HG03457 (cell line): ENCODE measurements at regions not wholly inside any gene's neighbourhood (a gene's known extent, or its start where the extent isn't known, plus 50 kb on each side); places are given as distances from the start of the nearest gene placed in this dataset.
"Not testable (repeated sequence)": the region's sequence is repeated elsewhere in the genome, so short reads cannot be mapped to it uniquely, and the experiment has no call there.

Experiments
- ATAC-seq: cut with Tn5 transposase; IDR thresholded peaks from one replicate; pipeline ENCODE4 v1.9.1; 2021; ENCODE audit warnings: moderate number of reproducible peaks; ENCODE audit not compliant: unreplicated experiment

DNA sequence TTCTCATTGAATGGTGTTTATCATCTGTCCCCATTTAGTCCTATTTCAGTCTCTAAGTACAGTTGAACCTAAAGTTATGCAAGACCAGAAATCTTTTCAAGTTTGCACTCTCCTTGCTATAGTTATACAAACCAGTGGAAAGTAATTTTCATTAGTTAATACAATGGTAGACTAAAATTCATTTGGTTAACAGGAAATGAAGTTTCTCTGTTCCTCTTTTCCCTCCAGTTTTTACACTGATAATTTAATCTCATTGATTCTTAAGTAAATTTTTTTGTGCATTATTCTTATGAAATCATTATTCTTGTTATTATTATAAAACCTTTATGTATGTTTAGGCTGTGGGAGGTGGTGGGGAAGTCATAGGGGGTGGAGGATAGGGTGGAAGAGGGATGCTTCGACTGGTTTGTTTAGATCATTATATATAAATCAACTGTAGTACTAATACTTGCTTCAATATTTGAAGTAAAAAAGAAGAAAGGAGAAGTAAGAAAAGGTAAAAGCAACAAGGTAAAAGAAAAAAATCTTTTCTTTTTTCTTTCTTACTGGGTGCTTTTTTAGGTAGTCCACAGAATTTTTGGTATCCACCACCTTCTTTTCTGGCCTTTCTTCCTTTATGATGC is 104.1 kb downstream of the GPR85 start:
- ATAC-seq: peak; percentile 81

DNA sequence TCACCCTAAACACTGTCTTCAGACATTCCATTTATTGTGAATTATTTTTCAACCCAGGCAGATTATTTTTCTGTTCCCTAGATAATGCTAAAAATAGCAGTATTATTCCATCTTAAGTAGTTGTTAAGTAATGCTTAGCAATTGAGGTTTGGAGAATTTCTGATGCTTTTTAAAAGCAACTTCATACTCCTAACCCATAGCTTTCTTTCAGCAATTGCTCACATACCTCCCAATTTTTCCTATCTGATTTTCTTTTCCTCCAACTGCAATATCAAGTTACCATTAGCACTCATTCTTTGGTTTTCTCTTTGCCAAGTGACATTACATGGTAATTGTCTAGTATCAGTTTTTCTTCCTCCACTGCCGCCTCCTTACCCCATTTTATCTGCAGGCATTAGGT is 104.7 kb downstream of the GPR85 start:
- ATAC-seq: no peak

DNA sequence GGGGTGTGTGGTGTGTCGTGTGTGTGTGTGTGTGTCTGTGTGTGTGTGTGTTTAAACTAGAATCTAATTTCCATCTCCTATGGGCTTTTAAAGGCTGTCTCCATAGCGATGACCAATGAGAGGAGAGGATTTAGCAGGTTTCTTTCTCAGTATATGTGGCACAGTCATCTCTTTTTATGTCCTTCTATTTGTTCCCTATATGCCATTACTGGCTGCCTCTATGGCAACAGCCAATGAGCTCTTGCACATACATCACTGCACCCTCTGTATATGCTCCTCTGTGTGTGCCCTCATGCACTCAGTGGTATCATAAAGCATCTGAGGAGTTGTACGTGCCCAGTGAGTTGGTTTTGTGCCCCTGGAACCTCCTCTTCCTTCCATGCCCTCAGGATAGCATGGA is 107.6 kb downstream of the GPR85 start:
- not testable (repeated sequence) for ATAC-seq

DNA sequence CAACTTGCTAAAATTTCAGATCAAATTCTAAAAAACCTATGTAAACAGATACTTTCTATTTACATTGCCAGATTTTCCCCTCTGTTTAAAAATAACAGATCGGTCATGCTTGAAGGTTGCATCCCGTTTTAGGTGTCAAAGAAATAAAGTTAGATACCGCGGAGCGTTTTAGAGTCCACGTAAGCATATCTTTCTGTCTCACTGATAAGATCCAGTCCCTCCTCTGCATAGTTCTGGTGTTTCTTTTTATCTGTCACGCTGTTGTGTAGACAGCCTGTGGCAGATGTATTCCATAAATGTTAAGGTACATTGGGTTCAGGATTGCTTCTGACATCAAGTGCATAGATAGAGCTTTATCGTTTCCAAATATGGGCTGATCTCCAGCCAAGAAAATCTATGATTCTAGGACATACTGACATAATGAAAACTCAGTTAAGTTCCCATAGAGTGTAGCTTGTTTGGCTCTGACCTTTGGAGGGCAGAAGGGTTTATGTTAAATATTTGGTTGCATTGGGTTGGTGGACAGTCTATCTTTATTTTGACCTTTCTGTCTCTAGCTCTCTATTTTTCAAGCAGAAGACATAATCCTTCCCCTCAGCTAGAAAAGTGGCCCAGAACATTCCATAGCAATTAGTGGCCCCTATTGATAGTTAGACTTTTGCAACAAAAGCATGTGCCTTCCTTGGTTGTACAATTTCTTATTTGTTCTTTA is 109.2 kb downstream of the GPR85 start:
- not testable (repeated sequence) for ATAC-seq

DNA sequence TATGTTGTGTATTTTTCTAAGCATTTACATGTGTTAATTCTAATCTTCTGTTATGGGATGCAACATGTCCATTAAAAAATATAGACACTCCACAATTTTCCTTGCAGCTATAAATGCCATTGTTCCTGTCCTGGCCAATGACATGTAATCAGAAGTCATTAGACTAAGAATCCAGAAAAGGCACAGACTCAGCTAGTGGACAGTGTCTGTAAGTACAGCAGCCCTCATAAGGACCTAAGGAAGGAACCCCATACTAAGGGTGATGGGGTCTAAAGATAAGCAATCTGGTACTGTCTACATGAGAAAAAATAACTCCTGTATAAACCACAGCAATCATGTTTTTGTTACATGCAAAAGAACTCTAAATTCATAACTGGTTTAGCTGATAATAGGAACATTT is 115.9 kb downstream of the GPR85 start:
- no peak for ATAC-seq

DNA sequence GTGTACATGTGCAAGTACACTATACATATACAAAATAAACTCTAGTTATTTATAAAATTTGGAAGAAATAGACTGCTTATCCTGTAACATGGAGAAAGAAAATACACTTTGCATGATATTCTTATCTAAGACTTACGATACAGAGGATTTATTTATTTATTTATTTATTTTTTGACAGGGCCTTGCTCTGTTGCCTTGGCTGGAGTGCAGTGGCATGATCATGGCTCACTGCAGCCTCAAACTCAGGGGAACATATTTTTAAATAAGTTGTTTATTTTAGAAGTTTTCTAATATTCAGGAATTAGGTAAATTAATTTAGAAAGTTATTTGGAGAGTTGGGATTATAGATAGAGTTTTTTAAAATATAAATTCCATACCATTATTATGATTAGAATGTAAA is 116.7 kb downstream of the GPR85 start:
- no peak for ATAC-seq

DNA sequence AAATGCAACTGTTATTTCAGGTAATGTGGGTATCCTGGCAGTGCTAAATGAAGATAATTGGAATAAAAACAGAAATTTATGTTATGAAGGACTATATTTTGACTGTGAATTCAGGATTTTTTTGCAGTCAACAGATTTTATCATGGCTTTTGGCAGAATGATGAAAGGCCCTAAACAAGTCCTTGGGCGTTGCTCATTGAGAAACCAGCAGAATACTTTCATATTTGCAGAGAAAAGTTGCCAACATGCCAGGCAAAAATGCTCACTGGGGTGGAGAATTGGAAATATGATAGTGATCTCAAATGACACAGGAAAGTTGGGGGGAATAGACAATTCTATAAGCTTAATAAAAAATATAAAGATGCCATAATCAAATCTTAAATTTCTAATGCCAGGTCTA is 121.1 kb downstream of the GPR85 start:
- no peak for ATAC-seq

DNA sequence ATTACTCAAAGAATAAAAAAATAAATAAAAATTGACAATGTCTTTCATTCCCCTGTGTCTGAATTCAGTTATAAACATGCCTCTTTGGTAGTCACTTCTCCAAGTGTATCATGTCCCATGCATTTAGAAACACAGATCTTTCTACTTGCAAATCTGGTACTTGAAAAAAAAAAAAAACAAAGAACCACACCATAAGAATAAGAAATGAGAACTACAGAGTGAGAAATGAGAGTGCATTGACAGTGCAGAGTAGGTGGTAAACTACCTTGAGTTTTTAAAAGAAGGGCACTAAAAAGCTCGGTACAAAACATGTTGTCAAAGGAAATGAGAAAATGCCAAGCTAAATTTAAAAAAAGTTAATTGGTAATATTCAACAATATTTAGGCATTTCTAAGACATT is 123.0 kb downstream of the GPR85 start:
- ATAC-seq: no peak

DNA sequence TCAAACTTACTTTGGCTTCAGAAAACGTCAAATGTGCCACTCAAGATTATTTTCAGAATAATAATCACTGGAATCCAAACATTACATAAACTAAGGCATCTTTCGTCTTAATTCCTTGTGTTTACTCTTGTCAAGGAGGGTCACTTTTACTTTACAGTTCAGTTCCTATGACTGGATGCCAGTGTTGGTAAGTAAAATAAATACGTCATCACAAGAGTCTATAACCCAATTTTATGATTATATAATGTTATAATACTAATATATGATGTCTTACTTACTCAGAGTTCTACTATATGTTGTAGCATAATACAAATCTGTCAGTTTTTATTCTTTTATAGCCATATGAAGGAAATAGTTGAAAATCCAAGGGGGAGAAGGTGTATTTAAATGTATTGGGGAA is 123.8 kb downstream of the GPR85 start:
- ATAC-seq: no peak

DNA sequence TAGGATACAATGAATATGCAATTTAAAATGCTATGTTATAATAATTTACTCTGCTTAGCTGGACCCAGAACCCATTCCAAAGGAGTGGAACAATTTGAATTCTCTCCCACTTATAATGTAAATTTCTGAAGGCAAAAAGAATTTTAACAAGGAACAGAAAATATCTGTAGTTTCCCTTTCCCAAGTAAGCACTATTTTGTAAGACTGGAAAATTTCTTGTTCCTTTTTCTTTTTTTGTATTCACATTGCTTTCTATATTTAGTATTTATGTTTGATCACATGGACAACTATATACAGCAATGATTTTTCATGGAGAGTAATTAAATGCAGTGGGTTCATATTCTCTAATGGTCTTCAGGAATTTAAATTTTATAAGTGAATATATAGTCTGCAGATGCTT is 127.4 kb downstream of the GPR85 start:
- ATAC-seq: no peak

DNA sequence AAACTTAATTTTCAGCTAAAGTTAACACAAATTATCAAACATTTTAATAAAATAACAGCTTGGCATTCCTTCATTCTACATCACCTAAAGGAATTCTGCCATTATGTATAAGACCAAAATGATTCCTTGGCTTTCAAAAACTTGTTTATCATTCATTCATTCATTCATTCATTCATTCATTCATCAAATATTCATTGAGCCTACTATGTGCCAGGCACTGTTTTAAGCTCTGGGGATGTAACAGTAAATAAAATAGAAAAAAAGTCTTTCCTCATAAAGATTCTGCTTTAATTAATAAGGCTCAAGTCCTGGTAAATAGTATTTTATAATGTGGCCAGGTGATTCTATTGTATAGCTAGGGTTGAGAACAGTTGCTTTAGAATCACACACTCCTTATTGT is 127.9 kb downstream of the GPR85 start:
- no peak for ATAC-seq

DNA sequence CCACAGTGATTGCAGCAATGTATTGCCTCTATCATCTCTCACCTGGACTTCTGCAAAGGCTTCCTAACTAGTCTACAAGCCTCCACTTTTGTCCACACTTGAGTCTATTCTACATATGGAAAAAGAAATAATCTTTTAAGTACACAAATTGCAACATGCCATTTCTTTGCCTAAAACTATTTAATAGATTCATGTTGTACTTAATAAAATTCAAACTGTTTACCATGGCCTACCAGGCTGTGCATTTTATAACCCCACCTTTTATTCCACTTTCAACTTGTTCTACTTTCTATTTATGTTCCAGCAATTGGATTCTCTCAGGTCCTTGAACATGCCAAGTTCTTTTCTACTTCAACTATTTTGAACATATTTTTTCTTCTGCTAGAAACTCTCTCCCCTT is 128.7 kb downstream of the GPR85 start:
- ATAC-seq: no peak

DNA sequence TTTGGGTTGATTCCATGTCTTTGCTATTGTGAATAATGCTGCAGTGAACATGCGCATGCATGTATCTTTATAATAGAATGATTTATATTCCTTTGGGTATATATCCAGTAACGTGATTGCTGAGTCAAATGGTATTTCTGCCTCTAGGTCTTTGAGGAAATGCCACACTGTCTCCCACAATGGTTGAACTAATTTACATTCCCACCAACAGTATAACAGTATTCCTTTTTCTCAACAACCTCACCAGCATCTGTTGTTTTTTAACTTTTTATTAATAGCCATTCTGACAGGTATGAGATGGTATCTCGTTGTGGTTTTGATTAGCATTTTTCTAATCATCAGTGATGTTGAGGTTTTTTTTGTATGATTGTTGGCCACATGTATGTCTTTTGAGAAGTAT is 133.6 kb downstream of the GPR85 start:
- not testable (repeated sequence) for ATAC-seq

DNA sequence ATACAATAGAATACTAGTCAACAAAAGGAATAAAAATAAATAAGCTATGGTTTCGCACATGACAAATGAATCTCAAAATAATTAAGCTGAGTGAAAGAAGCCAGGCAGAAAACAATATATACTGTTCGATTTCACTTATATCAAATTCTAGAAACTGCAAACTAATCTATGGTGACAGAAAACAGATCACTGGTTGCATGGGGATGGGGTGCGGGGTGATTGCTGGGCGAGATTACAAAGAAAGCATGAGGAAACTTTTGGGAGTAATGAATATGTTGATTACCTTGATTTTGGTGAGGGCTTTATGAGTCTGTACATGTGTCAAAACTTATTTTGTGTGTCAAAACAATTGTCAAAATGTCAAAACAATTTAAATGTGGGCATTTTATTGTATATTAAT is 135.6 kb downstream of the GPR85 start:
- no peak for ATAC-seq

DNA sequence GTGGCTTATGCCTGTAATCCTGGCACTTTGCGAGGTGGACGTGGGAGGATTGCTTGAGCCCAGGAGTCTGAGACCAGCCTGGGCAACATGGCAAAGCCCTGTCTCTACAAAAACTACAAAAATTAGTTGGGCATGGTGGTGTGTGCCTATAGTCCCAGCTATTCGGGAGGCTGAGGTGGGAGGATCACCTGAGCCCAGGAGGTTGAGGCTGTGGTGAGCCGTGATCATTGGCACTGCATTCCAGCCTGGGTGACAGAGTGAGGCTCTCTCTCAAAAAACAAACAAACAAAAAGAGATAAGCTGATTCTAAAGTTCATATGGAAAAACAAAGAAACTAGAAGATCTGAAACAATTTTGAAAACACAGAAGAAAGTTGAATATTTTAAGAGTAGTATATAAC is 136.9 kb downstream of the GPR85 start:
- ATAC-seq: not testable (repeated sequence)

DNA sequence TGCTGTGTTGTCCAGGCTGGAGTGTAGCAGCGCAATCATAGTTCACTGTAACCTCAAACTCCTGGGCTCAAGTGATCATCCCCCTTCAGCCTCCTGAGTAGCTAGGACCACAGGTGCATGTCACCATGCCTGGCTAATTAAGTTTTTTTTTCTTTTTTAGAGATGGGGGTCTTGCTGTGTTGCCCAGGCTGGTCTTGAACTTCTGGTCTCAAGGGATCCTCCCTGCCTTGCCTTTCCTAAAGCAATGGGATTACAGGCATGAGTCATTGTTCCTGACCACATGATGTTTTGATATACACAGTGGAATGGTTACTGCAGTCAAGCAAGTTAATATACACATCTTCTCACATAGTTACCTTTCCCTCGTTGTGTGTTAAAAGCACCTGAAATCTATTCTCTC is 140.3 kb downstream of the GPR85 start:
- ATAC-seq: no peak

DNA sequence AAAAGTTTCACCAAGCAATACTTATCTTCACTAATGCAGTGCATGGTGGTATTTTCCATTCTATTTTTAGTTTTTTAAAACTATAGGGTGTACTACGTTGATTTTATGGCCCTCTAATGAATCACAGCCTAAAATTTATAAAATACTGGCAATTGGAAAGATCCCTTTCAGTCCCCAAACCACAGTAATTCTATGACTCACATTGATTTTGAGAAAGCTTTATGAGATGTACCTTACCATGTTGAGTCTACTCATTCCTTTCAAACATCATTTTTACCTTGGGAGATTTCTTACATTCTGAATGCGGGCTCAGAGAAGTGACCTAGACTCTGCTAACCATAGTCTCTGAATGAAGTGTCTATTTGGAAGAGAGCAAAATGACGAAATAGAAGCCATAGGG is 141.6 kb downstream of the GPR85 start:
- ATAC-seq: no peak

DNA sequence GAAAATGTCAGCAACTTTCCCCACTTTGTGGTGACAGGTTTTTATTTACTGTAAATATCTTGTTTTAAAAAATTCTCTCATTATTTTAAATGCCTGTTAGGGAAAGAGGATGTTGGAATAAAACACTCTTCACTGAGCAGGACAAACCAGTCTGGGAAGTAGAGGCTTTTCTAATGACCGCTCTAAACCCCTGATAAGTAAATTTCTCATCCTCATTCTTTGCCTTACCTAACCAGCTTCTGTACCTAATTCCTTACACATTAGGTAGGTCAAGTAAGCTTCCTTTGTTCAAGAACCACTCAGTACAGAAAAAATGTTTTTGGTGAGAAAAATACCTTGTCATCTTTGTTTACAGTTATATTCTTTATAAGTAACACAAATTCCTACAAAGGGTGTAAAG is 143.6 kb downstream of the GPR85 start:
- no peak for ATAC-seq

DNA sequence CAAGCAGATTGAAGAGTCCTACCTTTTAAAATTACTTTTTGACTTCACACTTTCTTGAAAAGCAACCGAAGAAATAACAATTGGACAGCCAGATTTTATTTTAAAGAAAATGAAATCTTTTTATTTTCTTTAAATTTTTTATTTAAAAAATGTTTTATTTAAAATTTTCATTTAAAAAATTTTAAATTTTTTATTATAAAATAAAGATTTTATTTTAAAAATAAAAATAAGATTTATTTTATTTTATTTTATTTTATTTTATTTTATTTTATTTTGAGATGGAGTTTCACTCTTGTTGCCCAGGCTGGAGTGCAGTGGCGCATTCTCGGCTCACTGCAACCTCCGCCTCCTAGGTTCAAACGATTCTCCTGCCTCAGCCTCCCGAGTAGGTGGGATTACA is 144.5 kb downstream of the GPR85 start:
- not testable (repeated sequence) for ATAC-seq

DNA sequence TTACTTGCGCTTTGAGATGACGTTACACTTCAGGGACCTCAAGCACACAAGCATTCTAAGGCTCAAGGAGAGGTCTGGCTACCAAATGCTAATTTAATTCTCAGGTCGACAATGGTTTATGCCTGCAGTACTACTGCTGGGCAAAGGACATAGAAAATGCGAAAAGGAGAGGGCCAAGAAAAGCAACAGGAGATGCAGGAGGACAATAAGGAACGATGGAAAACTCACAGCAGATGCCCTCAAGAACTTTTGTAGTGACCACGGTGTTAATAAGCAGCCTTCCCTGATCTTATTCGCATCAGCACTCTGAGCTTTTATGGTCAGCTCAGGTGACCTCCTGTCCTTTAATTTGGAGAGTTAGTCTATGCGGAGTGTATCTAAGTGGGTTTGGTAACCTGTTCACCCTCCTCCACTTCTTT is 146.3 kb downstream of the GPR85 start:
- peak; percentile 28 for ATAC-seq

DNA sequence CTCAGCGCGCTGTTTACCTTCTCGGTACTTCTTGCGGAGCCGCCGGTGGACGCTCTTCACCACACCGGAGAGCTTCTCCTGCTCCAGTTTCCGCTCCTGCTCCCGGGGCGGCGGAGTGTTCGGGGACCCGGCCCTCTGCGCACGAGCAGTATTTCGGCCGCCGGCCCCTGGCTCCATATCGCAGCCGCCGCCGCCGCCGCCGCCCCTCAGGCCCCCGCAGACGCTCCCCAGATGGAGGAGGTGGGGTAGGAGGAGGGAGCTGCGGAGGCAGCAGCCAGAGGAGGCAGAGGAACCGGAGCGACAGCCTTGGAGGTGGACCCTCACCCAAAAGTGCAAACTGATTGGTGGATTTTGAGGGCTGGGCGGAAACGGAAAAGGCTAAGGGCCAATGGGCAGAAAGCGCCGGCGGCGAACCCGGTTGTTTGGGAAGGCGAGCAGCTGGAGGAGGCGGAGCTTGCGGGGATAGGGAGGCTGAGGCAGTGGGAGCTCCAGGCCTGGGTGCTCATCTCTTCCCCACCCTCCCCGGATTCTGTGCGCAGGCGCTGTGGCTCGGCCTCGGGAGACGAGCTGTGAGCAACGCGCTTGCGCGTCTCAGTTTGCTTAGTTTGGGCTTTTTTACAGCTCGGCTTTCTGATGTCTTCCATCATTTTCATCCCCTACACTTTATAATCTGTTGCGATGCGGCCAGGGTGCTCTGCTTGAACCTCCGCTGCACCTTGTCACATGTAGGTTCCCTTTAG is 146.9 kb downstream of the GPR85 start:
- peak; percentile 98 for ATAC-seq

DNA sequence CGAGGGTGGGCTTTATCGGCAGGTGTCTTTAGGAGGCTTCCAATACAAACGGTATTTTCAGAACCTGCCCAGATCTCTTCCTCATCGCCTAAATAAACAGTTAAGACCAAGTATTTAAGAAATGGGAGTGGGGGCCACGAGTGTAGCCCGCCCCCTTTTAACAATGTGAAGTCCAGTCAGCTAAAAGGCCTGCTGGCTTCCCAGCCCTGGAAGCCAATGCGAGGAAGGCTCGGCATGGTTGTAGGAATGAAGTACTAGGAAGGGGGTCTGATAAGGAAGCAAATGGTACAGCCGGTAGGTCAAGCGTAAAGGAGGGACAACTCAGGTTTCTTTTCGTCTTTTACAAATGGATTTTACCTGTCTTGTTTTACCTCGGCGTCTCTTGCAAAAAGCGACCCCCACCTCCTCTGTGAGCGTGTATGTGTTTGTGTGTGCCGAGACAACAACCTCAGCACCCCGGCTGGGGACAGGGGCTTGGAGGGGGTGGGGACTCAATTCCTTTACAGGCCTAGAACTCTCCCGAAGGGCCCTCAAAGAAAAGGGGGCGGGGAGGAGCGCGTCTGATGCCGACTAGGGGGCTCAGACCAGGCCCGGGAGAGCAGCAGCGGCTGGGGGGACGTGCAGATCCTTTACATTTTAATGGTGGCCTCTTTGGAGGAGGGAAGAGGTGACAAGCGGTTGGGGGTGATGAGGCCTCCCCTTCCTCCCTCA is 147.6 kb downstream of the GPR85 start:
- ATAC-seq: no peak
